Endothelial cell of umbilical vein (primary cell): ENCODE measurements at regions not wholly inside any gene's neighbourhood (a gene's known extent, or its start where the extent isn't known, plus 50 kb on each side); places are given as distances from the start of the nearest gene placed in this dataset.

Experiments used
- BruUV-seq: library from RNA; stranded (reverse); fragments of 400-500 nt; replicated peaks from 2 replicates; lab custom pipeline; 2021; lab: Mats Ljungman, UMichigan
- CTCF ChIA-PET: fragments of 300-600, 350-600 bp; sonication (Branson Sonifier 250); formaldehyde crosslinking; loops from one replicate; lab custom pipeline; 2021; ENCODE audit warnings: antibody characterized with exemption, inconsistent platforms; lab: Charles Lee
- POLR2A ChIA-PET: fragments of 300-600, 350-600 bp; sonication (Branson Sonifier 250); formaldehyde crosslinking; loops from one replicate; lab custom pipeline; 2021; ENCODE audit warnings: antibody characterized with exemption, inconsistent platforms; lab: Charles Lee
- DNase-seq: peaks from one replicate; pipeline ENCODE4 v3.0.0-alpha.2; 2011; ENCODE audit warnings: low read depth, low spot score
- FAIRE-seq: peaks from 2 replicates; lab custom pipeline; 2011; peaks lifted over from hg19 to GRCh38; lab: Jason Lieb, UNC
- H2AFZ ChIP-seq: 2 replicates; pipeline ENCODE4 v1.6.0; 2012; ENCODE audit warnings: low read depth, low read length, control low read depth, inconsistent platforms
- H3K27ac ChIP-seq: 2 replicates; pipeline ENCODE4 v1.5.1; 2011; ENCODE audit warnings: low read depth, mild to moderate bottlenecking, control low read depth, low read length, moderate library complexity; ENCODE audit not compliant: insufficient read depth
- H3K27me3 ChIP-seq, 2 experiments: 2 replicates each; pipeline versions ENCODE4 v1.6.0 to v1.6.1; 2011; ENCODE audit warnings: low read length in 2 of 2, mixed read lengths in 1 of 2; ENCODE audit not compliant: control insufficient read depth in 2 of 2, insufficient read depth in 2 of 2
- H3K36me3 ChIP-seq, 2 experiments: 2 replicates in 1 of 2; 3 replicates in 1 of 2; pipeline ENCODE4 v1.5.1; 2011; ENCODE audit warnings: low read length in 2 of 2, mild to moderate bottlenecking in 1 of 2, moderate library complexity in 1 of 2; ENCODE audit not compliant: control insufficient read depth in 2 of 2, insufficient read depth in 2 of 2; ENCODE audit errors: extremely low read depth in 1 of 2
- H3K4me1 ChIP-seq: 3 replicates; pipeline ENCODE4 v1.5.1; 2011; ENCODE audit warnings: mild to moderate bottlenecking, low read length; ENCODE audit not compliant: control insufficient read depth, insufficient read depth; ENCODE audit errors: extremely low read depth
- H3K4me2 ChIP-seq: 2 replicates; pipeline ENCODE4 v1.6.1; 2011; ENCODE audit warnings: low read length, control low read depth, mixed read lengths; ENCODE audit not compliant: insufficient read depth
- H3K4me3 ChIP-seq, 3 experiments: fragments of 200-600 bp in 1 of 3; sonication (generic), shearing (Covaris generic) in 1 of 3; replicated peaks in 1 of 3; 2 replicates each; pipeline ENCODE4 v1.5.1; 2011 to 2016; ENCODE audit warnings: control low read depth in 3 of 3, low read length in 3 of 3, mild to moderate bottlenecking in 2 of 3, inconsistent platforms in 1 of 3, low read depth in 1 of 3, moderate library complexity in 1 of 3; ENCODE audit not compliant: insufficient read depth in 1 of 3
- H3K79me2 ChIP-seq: 2 replicates; pipeline ENCODE4 v1.6.0; 2012; ENCODE audit warnings: low read length, inconsistent platforms; ENCODE audit not compliant: control insufficient read depth, insufficient read depth
- H3K9ac ChIP-seq: replicated peaks from 2 replicates; pipeline ENCODE3; 2011; ENCODE audit warnings: low read length, control low read depth; ENCODE audit not compliant: insufficient read depth; ENCODE audit errors: extremely low read depth
- H3K9me1 ChIP-seq: replicated peaks from 3 replicates; pipeline ENCODE4 v1.6.0; 2011; ENCODE audit warnings: mild to moderate bottlenecking, low read length; ENCODE audit not compliant: control insufficient read depth, insufficient read depth; ENCODE audit errors: extremely low read depth
- H3K9me3 ChIP-seq: replicated peaks from 2 replicates; pipeline ENCODE4 v1.5.1; 2012; ENCODE audit warnings: low read length, inconsistent platforms; ENCODE audit not compliant: control insufficient read depth, insufficient read depth
- H4K20me1 ChIP-seq: replicated peaks from 2 replicates; pipeline ENCODE3; 2011; ENCODE audit warnings: mild to moderate bottlenecking, low read length; ENCODE audit not compliant: control insufficient read depth, insufficient read depth; ENCODE audit errors: extremely low read depth
- EZH2 ChIP-seq: IDR thresholded peaks from 2 replicates; pipeline ENCODE4 v1.6.1; 2012; ENCODE audit warnings: borderline replicate concordance, low read depth, mild to moderate bottlenecking, moderate library complexity, low read length, inconsistent platforms; ENCODE audit not compliant: severe bottlenecking
- FOS ChIP-seq: IDR thresholded peaks from 2 replicates; pipeline ENCODE4 v1.6.1; 2011; ENCODE audit warnings: mild to moderate bottlenecking, low read length, moderate library complexity, borderline replicate concordance; ENCODE audit not compliant: insufficient read depth
- GATA2 ChIP-seq: IDR thresholded peaks from 2 replicates; pipeline ENCODE4 v1.7.0; 2011; ENCODE audit warnings: low read depth, mild to moderate bottlenecking, moderate library complexity, mixed read lengths, low read length; ENCODE audit not compliant: insufficient read length, insufficient read depth
- JUN ChIP-seq: IDR thresholded peaks from 2 replicates; pipeline ENCODE4 v1.6.1; 2011; ENCODE audit warnings: borderline replicate concordance, low read depth; ENCODE audit not compliant: insufficient read length, insufficient read depth
- MYC ChIP-seq: IDR thresholded peaks from one replicate; pipeline ENCODE4 v1.6.1; 2011; ENCODE audit warnings: mild to moderate bottlenecking, low read depth, low read length
- POLR2A ChIP-seq: IDR thresholded peaks from 2 replicates; pipeline ENCODE4 v1.6.1; 2012; ENCODE audit warnings: low read depth, mild to moderate bottlenecking, control low read depth, low read length
- POLR2AphosphoS5 ChIP-seq: IDR thresholded peaks from 2 replicates; pipeline ENCODE4 v1.6.1; 2012; ENCODE audit warnings: low read depth, mild to moderate bottlenecking, control low read depth, low read length, moderate library complexity; ENCODE audit not compliant: insufficient read depth
- dilution Hi-C: fragments of 300-500 bp; cut with MboI; formaldehyde crosslinking; loops from one replicate; pipeline ENCODE4 v1.15.0; 2019; ENCODE audit warnings: low sequenced_read_pairs; ENCODE audit not compliant: extremely low pct_ligation_motif_present
- intact Hi-C: fragments of 100-400 bp; cut with micrococcal nuclease; formaldehyde crosslinking; loops from one replicate; pipeline ENCODE4 v1.10.0; 2022
- TF ChIP-seq, protein P1 (sequence below): IDR thresholded peaks from 2 replicates; pipeline ENCODE4 v1.6.1; 2011; ENCODE audit not compliant: insufficient read depth, insufficient read length
- TF ChIP-seq, protein P2 (sequence below), 2 donors: IDR thresholded peaks; 1 replicate in 1 of 2; 2 replicates in 1 of 2; pipeline ENCODE4 v1.5.1; 2011; ENCODE audit warnings: low read length in 2 of 2, mild to moderate bottlenecking in 2 of 2, moderate library complexity in 2 of 2, control low read depth in 1 of 2, inconsistent platforms in 1 of 2, low read depth in 1 of 2; ENCODE audit not compliant: insufficient read depth in 1 of 2; ENCODE audit errors: extremely low read depth in 1 of 2

DNA sequence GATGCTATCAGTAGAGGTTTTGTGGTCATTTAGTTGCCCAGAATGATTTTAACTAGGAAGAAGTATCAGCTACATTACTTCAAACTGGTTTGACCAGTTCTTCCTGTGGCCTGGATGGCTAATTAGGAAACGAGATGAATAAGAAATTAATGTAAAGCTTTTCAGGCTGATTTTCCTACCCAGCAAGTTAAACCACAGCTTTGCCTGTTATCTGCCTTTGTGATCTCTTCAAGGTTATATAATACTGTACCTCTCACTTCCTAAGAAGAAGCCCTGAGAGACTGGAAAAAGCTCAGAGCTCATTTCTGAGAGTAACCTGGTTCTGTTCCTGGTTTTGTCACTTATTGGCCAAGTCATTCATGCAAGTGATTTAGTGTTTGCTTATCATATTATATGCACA is 782.2 kb upstream of the GOLIM4 start:
- ChIA-PET CTCF (interaction anchor here (1.4 to 6.0 kb wide), 3 partner anchors 10 to 75 kb away, joined by 4 to 76 read pairs (median 6); no protein-coding TSS in a partner anchor), POLR2A (no interaction called here)
- Histone ChIP-seq H3K9me1 (no peaks in the 10 kb centered on the region), H3K4me2 (no peak overlapping the region), H3K4me1 (peaks cover 30% of the 10 kb centered on the region), H3K27me3 (no peaks in the 10 kb centered on the region), H2AFZ (no peak overlapping the region), H3K79me2 (no peaks in the 10 kb centered on the region), H3K27ac (no peak overlapping the region), H4K20me1 (no peaks in the 10 kb centered on the region), H3K36me3 (no peaks in the 10 kb centered on the region), H3K4me3 (no peak overlapping the region), H3K9me3 (no peaks in the 10 kb centered on the region), H3K9ac (no peak overlapping the region)
- FAIRE-seq (no peak), DNase-seq (peak; percentile 19)
- intact Hi-C loops: loop anchor here (2.0 kb wide), 1 partner anchor 235 kb away; no protein-coding TSS in a partner anchor
- dilution Hi-C loops: no loop called here
- BruUV-seq: no TSS peak
- TF ChIP-seq MYC (no peak), FOS (no peak)

DNA sequence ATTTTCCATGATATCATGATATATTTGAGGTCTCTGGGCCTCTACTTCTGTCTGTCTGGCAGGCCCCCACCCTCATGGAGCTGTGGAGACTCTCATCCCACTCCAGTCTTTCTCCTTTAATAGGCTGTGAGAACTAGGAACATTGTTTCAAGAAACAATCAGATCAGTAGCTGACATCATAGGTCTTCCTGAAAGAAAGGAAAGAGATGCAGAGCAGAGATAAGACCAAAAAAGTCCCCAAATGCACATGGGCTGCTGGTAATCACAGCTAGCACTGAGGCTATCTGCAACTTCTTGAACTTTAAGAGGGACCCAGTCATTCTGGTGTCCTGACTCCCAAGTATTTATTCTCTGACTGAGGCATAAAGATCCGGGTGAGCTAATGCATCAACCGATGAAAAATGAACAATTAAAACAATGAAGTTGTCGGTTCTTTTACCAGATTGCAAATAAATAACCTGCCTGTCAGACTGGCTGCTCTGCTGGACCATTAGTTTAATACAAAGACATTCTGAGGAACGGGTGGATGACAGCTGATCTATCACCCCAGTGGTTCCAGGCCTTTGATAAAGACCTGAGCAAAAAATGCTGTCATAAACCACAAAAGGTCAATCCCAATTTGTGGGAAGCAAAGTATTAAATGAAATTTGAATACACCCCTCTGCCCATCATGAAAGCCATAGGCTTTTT is 780.8 kb upstream of the GOLIM4 start:
- Histone ChIP-seq H3K4me1 (peaks cover 30% of the 10 kb centered on the region), H3K4me2 (peak overlapping the region; percentile 45), H3K27ac (peak overlapping the region; percentile 84), H3K9me1 (no peaks in the 10 kb centered on the region), H4K20me1 (no peaks in the 10 kb centered on the region), H3K79me2 (no peaks in the 10 kb centered on the region), H3K27me3 (no peaks in the 10 kb centered on the region), H3K9me3 (no peaks in the 10 kb centered on the region), H3K36me3 (no peaks in the 10 kb centered on the region), H2AFZ (peak overlapping the region; percentile 6), H3K9ac (peak overlapping the region; percentile 45), H3K4me3 (no peak overlapping the region)
- FAIRE-seq (peak; percentile 86), DNase-seq (peak; percentile 93)
- POLR2A ChIA-PET: no interaction called here
- CTCF ChIA-PET: interaction anchor here (1.1 to 6.0 kb wide), 5 partner anchors 12 to 868 kb away, joined by 3 to 76 read pairs (median 5); no protein-coding TSS in a partner anchor
- dilution Hi-C loops (no loop called here), intact Hi-C loops (loop anchor here (1.0 to 2.0 kb wide), 2 partner anchors 29 to 236 kb away; no protein-coding TSS in a partner anchor)
- TF ChIP-seq EZH2: no peak
- TF ChIP-seq, protein P1, sequence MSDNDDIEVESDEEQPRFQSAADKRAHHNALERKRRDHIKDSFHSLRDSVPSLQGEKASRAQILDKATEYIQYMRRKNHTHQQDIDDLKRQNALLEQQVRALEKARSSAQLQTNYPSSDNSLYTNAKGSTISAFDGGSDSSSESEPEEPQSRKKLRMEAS: peak; percentile 34
- no peak for TF ChIP-seq POLR2A
- peak; percentile 6 for TF ChIP-seq FOS
- peak; percentile 87 for TF ChIP-seq JUN
- TF ChIP-seq POLR2AphosphoS5: peak; percentile 24
- TF ChIP-seq GATA2: peak; percentile 97
- TF ChIP-seq, protein P2, sequence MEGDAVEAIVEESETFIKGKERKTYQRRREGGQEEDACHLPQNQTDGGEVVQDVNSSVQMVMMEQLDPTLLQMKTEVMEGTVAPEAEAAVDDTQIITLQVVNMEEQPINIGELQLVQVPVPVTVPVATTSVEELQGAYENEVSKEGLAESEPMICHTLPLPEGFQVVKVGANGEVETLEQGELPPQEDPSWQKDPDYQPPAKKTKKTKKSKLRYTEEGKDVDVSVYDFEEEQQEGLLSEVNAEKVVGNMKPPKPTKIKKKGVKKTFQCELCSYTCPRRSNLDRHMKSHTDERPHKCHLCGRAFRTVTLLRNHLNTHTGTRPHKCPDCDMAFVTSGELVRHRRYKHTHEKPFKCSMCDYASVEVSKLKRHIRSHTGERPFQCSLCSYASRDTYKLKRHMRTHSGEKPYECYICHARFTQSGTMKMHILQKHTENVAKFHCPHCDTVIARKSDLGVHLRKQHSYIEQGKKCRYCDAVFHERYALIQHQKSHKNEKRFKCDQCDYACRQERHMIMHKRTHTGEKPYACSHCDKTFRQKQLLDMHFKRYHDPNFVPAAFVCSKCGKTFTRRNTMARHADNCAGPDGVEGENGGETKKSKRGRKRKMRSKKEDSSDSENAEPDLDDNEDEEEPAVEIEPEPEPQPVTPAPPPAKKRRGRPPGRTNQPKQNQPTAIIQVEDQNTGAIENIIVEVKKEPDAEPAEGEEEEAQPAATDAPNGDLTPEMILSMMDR (IDR thresholded peaks at IDR 0.05; ENCODE audit: extremely low read depth in 1 of 2, insufficient read depth in 1 of 2, low read depth in 1 of 2, low read length in 2 of 2): no peak
- BruUV-seq: TSS peak; percentile 90
